GM21360 (cell line): ENCODE measurements at regions not wholly inside any gene's neighbourhood (a gene's known extent, or its start where the extent isn't known, plus 50 kb on each side); places are given as distances from the start of the nearest gene placed in this dataset.

Experiments used
- ATAC-seq: cut with Tn5 transposase; IDR thresholded peaks from one replicate; pipeline ENCODE4 v1.9.1; 2021; ENCODE audit warnings: mild to moderate bottlenecking, moderate library complexity; ENCODE audit not compliant: unreplicated experiment

GRCh38 chr14:85093631-85094330 is 436.2 kb upstream of the FLRT2 start:
- no peak for ATAC-seq

GRCh38 chr14:85102591-85102990 is 427.4 kb upstream of the FLRT2 start:
- no peak for ATAC-seq

DNA sequence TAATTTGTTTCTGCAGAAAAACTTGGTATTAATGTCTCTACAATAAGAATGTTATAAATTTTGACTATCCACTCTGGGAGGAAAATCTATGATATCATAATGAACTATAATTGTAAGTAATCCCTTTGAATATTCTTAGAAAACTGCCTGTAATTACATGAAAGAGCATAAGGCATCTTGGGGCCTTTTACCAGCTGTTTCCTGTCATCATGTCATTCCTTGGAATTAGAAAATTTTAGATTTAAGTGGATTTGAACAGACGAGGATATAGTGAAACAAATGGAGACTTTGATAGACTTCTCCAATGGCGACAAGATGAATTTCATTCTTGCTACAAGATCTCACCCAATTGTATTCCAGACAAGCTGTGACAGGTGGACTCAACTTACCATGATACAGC is 423.4 kb upstream of the FLRT2 start:
- no peak for ATAC-seq

DNA sequence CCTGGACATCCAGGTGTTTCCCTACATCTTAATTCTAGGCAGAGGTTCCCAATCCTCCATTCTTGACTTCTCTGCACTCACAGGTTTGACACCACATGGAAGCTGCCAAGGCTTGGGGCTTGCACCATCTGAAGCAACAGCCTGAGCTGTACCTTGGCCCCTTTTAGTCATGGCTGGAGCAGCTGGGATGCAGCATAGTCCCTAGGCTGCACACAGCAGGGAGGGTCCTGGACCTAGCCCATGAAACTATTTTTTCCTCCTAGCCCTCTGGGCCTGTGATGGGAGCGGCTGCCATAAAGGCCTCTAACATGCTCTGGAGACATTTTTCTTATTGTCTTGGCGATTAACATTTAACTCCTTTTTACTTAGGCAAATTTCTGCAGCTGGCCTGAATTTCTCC is 417.2 kb upstream of the FLRT2 start:
- ATAC-seq = no peak

GRCh38 chr14:85115921-85116320 is 414.0 kb upstream of the FLRT2 start:
- ATAC-seq = no peak

GRCh38 chr14:85118274-85118673 is 411.7 kb upstream of the FLRT2 start:
- no peak for ATAC-seq

GRCh38 chr14:85122690-85123089 is 407.3 kb upstream of the FLRT2 start:
- ATAC-seq = no peak

DNA sequence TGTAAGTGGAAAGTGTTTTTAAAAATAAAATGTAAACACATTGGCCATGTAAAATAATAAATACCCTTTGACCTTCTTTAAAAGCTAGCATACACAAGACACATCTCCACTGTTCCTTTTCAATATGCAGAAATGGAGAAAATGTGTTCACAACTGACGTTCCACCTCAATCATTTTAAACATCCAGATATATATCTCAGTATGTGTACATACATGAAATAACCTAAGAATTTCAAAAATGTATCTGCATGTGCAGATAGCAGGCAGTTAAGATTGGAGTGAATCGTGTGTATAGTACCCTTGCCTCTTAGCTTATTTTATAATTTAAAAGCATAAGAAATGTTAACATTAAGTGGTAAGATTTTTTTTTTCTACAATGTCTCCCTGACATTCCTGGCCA is 406.2 kb upstream of the FLRT2 start:
- ATAC-seq = no peak

GRCh38 chr14:85124631-85125290 is 405.2 kb upstream of the FLRT2 start:
- ATAC-seq = no peak

DNA sequence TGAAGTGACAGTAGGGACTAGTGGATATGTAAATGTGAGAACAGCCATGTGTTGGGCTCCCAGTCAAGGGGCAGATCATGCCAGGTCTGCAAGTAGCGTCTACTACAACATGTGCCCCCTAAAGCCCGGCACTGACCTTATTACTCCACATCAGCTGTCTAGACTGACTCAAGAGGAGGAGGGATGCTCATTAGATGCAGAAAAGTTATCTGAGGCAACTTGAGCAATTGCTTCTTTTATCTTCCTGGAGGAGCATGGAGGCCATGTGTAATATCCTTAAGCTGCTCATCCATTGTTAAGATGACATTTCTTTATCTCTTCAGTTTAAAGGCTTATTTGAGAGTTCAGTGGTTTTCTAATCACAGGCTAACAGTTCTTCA is 404.7 kb upstream of the FLRT2 start:
- ATAC-seq = no peak

GRCh38 chr14:85129921-85130320 is 400.0 kb upstream of the FLRT2 start:
- ATAC-seq = no peak

DNA sequence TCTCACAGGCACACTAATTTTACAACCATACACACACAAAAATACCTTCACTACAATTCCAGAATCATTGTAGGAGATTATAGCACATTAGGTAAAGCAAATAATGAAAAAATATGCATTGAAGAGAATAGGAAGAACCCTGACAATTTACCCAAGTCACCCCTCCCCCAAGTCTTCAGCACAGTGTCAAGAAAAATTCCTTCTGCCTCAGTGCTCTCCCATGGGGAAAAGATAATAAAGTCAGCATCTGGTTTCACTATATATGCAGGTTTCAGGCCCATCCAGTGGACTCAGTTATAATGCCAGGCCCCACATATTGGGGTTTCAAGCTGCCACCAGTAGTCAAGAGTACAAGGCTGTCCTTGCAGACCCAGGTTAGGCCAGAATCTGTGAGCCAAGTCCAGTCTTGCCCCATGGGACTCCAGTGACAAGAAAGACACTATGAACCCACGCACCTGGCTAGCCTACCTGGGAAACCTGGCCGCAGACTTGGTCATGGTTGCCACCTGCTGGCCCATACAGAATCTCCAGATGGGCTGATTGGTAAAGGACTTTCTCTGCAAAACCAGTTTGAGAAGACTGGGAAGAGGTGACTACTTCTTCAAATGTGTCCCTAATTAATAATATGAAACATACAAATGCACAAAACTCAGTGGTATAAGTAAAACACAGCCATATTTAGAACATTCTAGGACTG is 398.6 kb upstream of the FLRT2 start:
- ATAC-seq = no peak

DNA sequence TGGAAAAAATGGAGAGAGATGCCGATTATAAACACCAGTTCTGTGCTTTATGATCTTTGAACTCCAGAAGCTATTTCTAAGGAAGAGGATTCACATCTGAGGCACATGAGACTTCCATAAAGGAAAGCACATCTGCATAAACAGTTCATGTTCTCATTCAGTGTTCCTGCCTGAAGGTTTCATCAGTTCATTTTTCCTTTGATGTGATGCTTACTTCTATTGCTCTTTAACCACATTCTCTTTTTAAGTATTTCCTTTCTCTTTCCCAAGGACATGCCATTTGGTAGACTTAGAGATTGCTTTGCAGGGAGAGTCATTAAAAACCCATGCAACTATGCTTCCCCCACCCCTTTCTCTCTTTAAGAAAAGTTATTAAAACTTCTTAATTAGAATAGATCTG is 387.0 kb upstream of the FLRT2 start:
- no peak for ATAC-seq

- no peak for ATAC-seq
Observed at GRCh38 chr14:85146779-85147178, 383.2 kb upstream of the FLRT2 start.

DNA sequence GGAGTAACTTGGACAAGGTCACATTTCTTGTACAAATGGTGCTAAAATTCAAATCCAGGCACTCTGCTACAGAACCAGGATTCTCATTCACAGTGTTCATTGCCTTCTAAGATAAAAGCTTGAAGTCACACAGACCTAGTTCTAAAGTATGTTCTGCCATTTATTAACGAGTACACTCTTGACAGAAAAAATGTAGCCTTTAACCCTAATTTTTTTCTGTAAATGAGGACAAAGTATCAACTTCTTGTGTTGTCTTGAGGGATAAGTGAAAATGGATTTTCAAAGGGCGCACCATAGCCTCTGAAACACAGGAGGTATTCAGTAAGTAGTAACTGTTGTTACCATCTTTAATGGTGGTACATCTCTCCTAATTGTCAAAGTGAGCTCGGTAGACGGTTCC is 379.8 kb upstream of the FLRT2 start:
- no peak for ATAC-seq

GRCh38 chr14:85154714-85155113 is 375.2 kb upstream of the FLRT2 start:
- no peak for ATAC-seq

- ATAC-seq = no peak
Observed at GRCh38 chr14:85156319-85156718, 373.6 kb upstream of the FLRT2 start.

- ATAC-seq = no peak
Observed at GRCh38 chr14:85159726-85160125, 370.2 kb upstream of the FLRT2 start.

GRCh38 chr14:85165094-85165493 is 364.9 kb upstream of the FLRT2 start:
- ATAC-seq = no peak

- no peak for ATAC-seq
Observed at GRCh38 chr14:85169381-85169780, 360.6 kb upstream of the FLRT2 start.

DNA sequence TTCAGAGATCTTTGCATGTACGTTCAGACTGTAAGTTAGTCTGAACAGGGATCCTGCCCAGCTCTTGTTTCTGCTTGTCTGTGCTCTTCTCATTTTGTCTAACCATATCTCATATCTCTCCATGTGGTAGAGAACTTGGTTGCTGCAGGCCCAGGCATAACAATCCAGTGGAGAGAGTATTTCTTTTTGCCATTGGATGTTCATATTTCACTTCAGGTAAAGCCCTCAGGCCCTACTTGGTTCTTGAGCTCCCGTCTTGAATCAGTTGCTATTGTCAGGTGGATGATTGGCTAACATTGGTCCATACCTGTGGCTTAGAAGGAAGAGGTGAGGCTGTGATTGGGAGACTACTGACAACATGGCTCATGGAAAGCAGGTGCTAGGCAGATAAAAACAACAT is 357.7 kb upstream of the FLRT2 start:
- ATAC-seq = no peak

- no peak for ATAC-seq
Observed at GRCh38 chr14:85172889-85173477, 357.0 kb upstream of the FLRT2 start.
